GM19467 (cell line): ENCODE measurements at regions not wholly inside any gene's neighbourhood (a gene's known extent, or its start where the extent isn't known, plus 50 kb on each side); places are given as distances from the start of the nearest gene placed in this dataset.
"Not testable (repeated sequence)": the region's sequence is repeated elsewhere in the genome, so short reads cannot be mapped to it uniquely, and the experiment has no call there.

ENCODE experiments used
- ATAC-seq: cut with Tn5 transposase; IDR thresholded peaks from one replicate; pipeline ENCODE4 v1.9.1; 2021; ENCODE audit warnings: mild to moderate bottlenecking, moderate library complexity; ENCODE audit not compliant: unreplicated experiment

DNA sequence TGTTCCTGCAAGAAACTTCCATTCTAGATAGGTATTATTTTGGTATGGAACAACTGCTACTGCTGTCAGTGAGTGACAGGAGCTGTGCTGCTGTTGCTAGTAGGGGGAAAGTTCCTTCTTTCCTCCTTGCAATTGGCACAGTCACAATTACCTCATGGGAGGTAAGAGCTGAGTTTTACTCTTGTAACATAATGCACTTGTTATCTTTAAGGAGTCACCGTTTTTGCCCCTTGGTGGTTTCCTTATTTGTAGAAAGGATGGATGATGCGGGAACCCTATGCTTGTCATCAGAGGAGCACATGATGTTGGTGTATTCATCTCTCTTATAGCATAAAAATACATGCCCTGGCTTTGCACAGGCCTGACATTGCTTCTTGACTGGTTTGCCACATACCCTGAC is 234.7 kb upstream of the NPY start:
- no peak for ATAC-seq

- no peak for ATAC-seq
Observed at GRCh38 chr7:24050991-24051560, 232.9 kb upstream of the NPY start.

GRCh38 chr7:24051651-24052050 is 232.3 kb upstream of the NPY start:
- no peak for ATAC-seq

- ATAC-seq, result no peak
Observed at GRCh38 chr7:24052572-24053260, 231.3 kb upstream of the NPY start.

DNA sequence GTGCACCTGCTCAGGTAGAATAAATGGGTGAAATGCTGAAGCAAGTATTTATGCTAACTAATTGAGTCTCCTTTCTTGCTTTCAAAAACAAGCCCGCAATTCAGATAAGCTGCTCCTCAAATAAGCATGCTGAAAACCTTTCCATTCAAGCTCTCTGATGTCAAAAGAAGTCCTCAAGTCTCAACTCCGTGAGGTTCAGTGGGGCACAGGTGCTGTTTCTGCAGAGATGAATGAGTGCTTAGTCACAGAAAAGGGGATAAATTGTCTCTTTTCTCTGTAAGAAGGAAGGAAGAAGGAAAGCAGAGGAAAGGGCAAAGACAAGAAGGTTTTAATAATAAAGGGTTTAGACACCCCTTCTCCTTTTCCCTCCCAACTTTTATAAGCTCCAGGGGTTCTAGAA is 229.8 kb upstream of the NPY start:
- no peak for ATAC-seq

DNA sequence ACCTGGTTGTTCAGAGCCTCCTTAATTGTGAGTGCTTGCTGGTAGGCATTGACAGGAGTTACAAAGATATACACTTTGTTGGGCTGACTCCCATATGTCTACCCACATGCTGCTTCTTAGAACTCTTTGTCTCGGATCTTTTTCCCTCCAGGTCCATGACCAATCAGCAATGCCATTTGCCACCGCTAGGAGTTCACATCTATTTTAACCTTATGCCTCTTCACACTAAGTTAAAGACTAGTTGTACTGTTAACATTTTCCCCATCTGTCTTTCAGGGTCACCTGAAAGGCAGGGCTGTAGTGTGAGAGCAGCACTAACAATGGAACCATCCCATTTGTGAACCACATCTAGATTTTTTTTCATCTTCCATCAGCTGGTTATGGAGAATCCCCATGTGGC is 226.7 kb upstream of the NPY start:
- no peak for ATAC-seq

GRCh38 chr7:24058953-24059352 is 225.0 kb upstream of the NPY start:
- no peak for ATAC-seq

- no peak for ATAC-seq
Observed at GRCh38 chr7:24059775-24060174, 224.2 kb upstream of the NPY start.

- ATAC-seq, result no peak
Observed at GRCh38 chr7:24063721-24064120, 220.3 kb upstream of the NPY start.

DNA sequence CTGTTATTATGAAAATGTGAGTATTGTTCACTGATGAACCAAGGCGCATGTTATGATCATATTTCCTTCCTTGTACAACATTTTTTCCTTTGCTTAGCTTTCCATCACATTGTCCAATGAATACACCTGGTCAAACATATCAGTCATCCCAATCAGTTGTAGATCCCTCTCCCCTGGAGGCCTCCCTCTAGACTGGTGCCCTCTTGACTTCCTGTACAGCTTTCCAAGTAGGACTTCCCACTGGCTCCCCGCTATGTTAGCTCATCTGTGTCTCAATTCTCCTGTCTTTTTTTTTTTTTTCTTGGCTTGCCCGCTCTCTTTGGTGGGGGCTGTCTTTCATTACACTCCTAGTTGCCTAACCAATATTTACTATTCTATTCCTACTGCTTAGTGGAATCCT is 214.2 kb upstream of the NPY start:
- ATAC-seq, result no peak

DNA sequence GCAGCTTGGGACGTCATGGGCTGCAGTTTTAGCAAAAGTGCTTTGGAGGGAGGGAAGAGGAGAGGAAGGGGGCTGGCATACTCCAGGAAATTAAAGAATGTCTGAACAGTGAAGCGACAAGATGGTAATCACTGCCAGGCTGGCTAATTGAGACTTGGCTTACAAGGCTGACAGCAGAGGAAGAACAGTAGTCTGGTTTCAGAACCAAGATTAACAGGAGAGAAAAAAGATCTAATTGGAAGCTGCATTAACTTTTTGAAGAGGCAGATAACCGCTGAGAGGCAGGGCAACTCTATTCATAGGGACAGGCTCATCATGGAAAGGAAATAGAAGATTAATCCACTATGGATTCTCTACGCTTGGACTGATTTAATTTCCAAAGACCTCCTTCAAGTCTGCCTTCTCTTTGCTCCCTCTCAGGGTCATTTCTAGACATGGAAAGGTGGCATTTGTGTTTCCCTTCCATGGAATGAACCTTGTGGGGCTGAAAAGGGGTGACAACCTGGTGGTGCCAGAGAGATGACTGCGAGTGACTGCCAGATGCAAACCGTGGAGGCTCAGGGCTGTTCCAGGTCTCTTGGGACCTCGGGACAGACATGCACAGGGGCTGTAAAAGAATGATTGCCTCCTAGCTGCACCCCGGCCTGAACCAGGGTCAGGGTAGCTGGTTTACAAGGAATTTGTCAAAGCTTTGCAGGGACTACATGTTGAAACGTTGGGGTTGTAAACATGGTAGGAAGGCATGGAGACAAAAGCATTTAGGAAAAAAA is 210.2 kb upstream of the NPY start:
- no peak for ATAC-seq

DNA sequence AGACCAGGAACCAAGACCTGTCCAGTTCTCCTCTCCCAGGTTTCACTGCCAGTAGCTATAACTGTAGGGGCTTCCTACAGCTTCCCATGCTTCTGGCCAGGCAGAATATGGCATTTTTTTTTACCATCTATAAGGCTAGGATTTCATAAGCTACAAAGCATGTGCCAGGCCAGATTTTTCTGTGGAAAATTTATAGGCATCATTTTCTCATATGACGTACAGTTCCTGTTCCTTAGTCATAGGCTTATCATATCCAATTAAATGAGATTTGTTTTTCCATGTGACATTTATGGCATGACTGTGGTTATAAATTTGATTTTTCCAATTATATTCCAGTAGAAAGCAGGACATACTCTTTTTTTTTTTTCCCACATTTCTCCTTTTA is 208.6 kb upstream of the NPY start:
- ATAC-seq, result no peak

DNA sequence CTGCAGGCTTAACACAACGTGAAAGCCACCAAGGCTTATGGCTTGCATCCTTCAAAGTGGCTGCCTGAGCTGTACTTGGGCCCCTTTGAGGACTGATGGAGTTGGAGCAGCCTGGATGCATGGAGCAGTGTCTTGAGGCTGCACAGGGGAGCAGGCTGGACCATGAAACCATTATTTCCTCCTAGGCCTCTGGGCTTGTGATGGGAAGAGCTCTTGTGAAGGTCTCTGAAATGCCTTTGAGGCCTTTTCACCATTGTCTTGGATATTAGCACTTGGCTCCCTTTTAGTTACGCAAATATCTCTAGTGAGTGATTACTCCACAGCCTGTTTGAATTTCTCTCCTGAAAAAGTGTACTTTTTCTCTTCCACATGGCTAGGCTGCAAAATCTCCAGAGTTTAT is 201.2 kb upstream of the NPY start:
- no peak for ATAC-seq

DNA sequence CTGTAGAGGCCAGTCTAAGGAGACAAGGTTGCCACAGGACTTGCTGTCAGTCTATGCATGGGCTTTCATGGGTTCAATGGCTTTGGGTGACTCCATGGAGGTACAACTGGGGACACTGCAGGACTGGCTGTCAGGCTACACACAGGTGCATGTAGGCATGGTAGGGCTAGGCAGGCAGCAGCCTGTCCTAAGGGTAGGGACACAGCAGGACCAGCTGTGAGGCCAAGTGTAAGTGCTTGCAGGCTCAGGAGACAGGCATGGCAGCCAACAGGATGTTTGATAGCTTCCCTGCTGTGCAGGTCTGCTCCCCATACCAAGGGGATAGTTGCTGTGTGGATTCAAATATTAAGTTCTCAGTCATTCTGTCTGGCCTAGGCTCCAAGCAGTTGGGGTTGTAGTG is 181.0 kb upstream of the NPY start:
- no peak for ATAC-seq

DNA sequence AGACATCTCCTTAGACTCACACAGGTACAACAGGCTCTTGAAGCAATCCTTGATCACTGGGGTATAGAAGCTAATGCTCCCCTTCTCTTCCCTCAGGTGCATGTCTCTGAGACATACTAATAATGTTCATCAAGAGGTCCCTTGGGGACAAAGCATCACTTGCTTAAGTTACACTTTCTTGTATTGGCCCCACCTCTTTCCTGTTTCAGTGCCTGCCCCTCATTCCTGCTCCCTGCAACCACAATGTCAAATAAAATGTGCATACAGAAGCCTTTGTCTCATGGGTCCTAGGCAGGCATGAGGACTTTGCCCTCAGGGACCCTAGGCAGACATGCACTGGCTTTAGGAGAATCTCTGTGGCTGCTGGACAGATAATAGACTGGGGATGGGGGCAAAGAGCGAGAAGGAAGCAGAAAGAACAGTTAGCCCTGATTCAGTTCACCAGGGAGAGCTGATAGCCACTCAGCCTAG is 175.0 kb upstream of the NPY start:
- peak; percentile 82 for ATAC-seq

DNA sequence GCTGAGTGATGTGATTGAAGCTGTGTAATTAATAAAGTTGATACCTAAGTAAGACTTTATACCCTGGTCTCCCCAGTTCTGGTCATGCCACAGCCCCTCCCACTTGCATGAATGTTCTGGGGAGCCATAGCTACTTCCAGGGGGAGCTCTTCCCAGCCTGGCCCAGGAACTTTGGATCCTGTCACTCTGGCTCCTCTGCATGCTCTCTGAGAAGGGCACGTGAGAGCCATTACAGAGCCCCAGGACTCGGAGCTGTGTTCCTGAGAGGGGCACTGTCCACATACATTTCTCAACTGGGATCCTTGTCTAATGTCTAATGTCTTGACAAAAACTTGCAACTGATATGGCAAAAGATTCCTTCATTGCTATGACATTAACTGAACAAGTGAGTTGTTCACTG is 173.9 kb upstream of the NPY start:
- ATAC-seq, result no peak

- ATAC-seq, result no peak
Observed at GRCh38 chr7:24113506-24113905, 170.5 kb upstream of the NPY start.

- no peak for ATAC-seq
Observed at GRCh38 chr7:24115661-24116060, 168.3 kb upstream of the NPY start.

DNA sequence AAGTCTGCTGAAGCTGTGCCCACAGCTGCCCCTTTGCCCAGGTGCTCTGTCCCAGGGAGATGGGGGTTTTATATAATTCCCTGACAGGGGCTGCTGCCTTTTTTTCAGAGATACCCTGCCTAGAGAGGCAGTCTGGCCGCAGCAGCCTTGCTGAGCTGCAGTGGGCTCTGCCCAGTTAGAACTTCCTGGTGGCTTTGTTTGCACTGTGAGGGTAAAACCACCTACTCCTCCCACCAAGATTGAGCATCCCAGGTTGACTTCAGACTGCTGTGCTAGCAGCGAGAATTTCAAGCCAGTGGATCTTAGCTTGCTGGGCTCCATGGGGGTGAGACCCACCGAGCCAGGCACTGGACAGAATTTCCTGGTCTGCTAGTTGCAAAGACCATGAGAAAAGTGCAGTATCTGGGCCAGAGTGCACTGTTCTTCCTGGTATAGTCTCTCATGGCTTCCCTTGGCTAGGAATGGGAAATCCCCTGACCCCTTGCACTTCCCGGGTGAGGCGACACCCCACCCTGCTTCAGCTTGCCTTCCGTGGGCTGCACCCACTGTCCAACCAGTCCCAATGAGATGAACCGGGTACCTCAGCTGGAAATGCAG is 166.0 kb upstream of the NPY start:
- not testable (repeated sequence) for ATAC-seq

DNA sequence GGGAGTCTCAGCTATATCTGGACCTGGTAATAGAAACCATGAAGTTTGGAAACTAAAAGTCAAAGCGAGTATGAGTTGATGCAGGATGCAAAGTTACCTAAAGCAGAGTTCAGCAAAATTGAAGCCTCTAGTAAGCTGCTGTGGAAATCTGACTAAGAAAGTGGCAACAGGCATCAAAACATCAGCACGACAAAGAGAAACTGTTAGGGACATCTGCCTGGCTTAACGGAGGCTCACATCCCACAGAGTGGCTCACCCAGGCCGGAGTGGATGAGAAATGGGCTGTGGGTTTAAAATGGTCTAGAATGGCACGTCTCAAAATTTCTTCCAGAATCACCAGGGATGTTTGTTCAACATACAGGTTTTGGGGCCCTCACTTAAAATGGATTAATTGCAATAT is 164.1 kb upstream of the NPY start:
- ATAC-seq, result no peak

- ATAC-seq, result no peak
Observed at GRCh38 chr7:24123076-24123475, 160.9 kb upstream of the NPY start.

GRCh38 chr7:24125765-24126164 is 158.2 kb upstream of the NPY start:
- no peak for ATAC-seq
